NCI-H510A (cell line): ENCODE measurements at regions not wholly inside any gene's neighbourhood (a gene's known extent, or its start where the extent isn't known, plus 50 kb on each side); places are given as distances from the start of the nearest gene placed in this dataset.
A peak's percentile ranks its signal among the peaks of the same experiment; 100 is the strongest.
"Not testable (repeated sequence)": the region's sequence is repeated elsewhere in the genome, so short reads cannot be mapped to it uniquely, and the experiment has no call there.

Experiments
- DNase-seq: peaks from one replicate; lab custom pipeline; 2025; lab: John Stamatoyannopoulos, UW

GRCh38 chr3:55297245-55297644 lies 189.9 kb downstream of the WNT5A start:
- no peak for DNase-seq

- DNase-seq, result no peak
These were observed 190.3 kb downstream of the WNT5A start for GRCh38 chr3:55296791-55297190.

GRCh38 chr3:55296030-55296429 lies 191.1 kb downstream of the WNT5A start:
- DNase-seq, result no peak

- DNase-seq, result no peak
These were observed 192.5 kb downstream of the WNT5A start for GRCh38 chr3:55294557-55294956.

- no peak for DNase-seq
These were observed 194.7 kb downstream of the WNT5A start for GRCh38 chr3:55292360-55292759.

GRCh38 chr3:55288657-55289056 lies 198.4 kb downstream of the WNT5A start:
- DNase-seq, result no peak

- no peak for DNase-seq
These were observed 200.4 kb downstream of the WNT5A start for GRCh38 chr3:55286693-55287092.

GRCh38 chr3:55285156-55285555 lies 201.9 kb downstream of the WNT5A start:
- DNase-seq, result no peak

- no peak for DNase-seq
These were observed 203.6 kb downstream of the WNT5A start for GRCh38 chr3:55283441-55283925.

GRCh38 chr3:55282994-55283393 lies 204.1 kb downstream of the WNT5A start:
- DNase-seq, result no peak

- no peak for DNase-seq
These were observed 215.0 kb downstream of the WNT5A start for GRCh38 chr3:55272031-55272645.

GRCh38 chr3:55271549-55271948 lies 215.6 kb downstream of the WNT5A start:
- DNase-seq, result no peak

GRCh38 chr3:55270976-55271375 lies 216.1 kb downstream of the WNT5A start:
- no peak for DNase-seq

- DNase-seq, result no peak
These were observed 217.5 kb downstream of the WNT5A start for GRCh38 chr3:55269636-55270035.

- DNase-seq, result no peak
These were observed 218.0 kb downstream of the WNT5A start for GRCh38 chr3:55269096-55269495.

GRCh38 chr3:55267206-55267930 lies 219.7 kb downstream of the WNT5A start:
- no peak for DNase-seq

GRCh38 chr3:55264919-55265318 lies 222.2 kb downstream of the WNT5A start:
- no peak for DNase-seq

GRCh38 chr3:55252921-55253320 lies 234.2 kb downstream of the WNT5A start:
- DNase-seq, result no peak

- not testable (repeated sequence) for DNase-seq
These were observed 237.9 kb downstream of the WNT5A start for GRCh38 chr3:55249156-55249555.

- no peak for DNase-seq
These were observed 239.4 kb downstream of the WNT5A start for GRCh38 chr3:55247666-55248065.

- DNase-seq, result no peak
These were observed 241.1 kb downstream of the WNT5A start for GRCh38 chr3:55246033-55246432.

GRCh38 chr3:55245351-55245750 lies 241.8 kb downstream of the WNT5A start:
- DNase-seq, result no peak

- peak; percentile 85 for DNase-seq
These were observed 242.9 kb downstream of the WNT5A start for GRCh38 chr3:55244247-55244646.

GRCh38 chr3:55243678-55244077 lies 243.4 kb downstream of the WNT5A start:
- no peak for DNase-seq
